Fibroblast of lung (primary cell): ENCODE measurements at regions not wholly inside any gene's neighbourhood (a gene's known extent, or its start where the extent isn't known, plus 50 kb on each side); places are given as distances from the start of the nearest gene placed in this dataset.

Source experiments
- DNase-seq, 2 donors: peaks; one replicate each; pipeline versions ENCODE4 v3.0.0 to v3.0.0-alpha.2; 2010; ENCODE audit warnings: low read depth in 2 of 2
- H2AFZ ChIP-seq: 2 replicates; pipeline ENCODE4 v1.5.1; 2012; ENCODE audit warnings: low read length, control low read depth, inconsistent platforms
- H3K27ac ChIP-seq: 2 replicates; pipeline ENCODE4 v1.5.1; 2011; ENCODE audit warnings: low read length, control low read depth; ENCODE audit not compliant: insufficient read depth
- H3K27me3 ChIP-seq: 2 replicates; pipeline ENCODE4 v1.5.1; 2011; ENCODE audit warnings: mild to moderate bottlenecking, low read length; ENCODE audit not compliant: control insufficient read depth, insufficient read depth
- H3K36me3 ChIP-seq: 2 replicates; pipeline ENCODE4 v1.5.1; 2011; ENCODE audit warnings: low read length; ENCODE audit not compliant: control insufficient read depth, insufficient read depth
- H3K4me1 ChIP-seq: 2 replicates; pipeline ENCODE4 v1.5.1; 2011; ENCODE audit warnings: low read length; ENCODE audit not compliant: control insufficient read depth, insufficient read depth; ENCODE audit errors: extremely low read depth
- H3K4me2 ChIP-seq: 2 replicates; pipeline ENCODE4 v1.5.1; 2011; ENCODE audit warnings: low read length, control low read depth; ENCODE audit not compliant: insufficient read depth; ENCODE audit errors: extremely low read depth
- H3K4me3 ChIP-seq, 4 experiments: fragments of 200-600 bp in 1 of 4; sonication (generic) in 1 of 4; replicated peaks in 1 of 4; 2 replicates each; pipeline ENCODE4 v1.5.1; 2011 to 2016; ENCODE audit warnings: low read length in 4 of 4, low read depth in 3 of 4, mild to moderate bottlenecking in 3 of 4, control low read depth in 2 of 4, inconsistent platforms in 1 of 4, mixed read lengths in 1 of 4; ENCODE audit not compliant: insufficient read depth in 1 of 4; ENCODE audit errors: control extremely low read depth in 1 of 4
- H3K79me2 ChIP-seq: 2 replicates; pipeline ENCODE4 v1.5.1; 2012; ENCODE audit warnings: mild to moderate bottlenecking, low read length, inconsistent platforms; ENCODE audit not compliant: control insufficient read depth, insufficient read depth
- H3K9ac ChIP-seq: 2 replicates; pipeline ENCODE4 v1.5.1; 2011; ENCODE audit warnings: mild to moderate bottlenecking, low read length, control low read depth; ENCODE audit not compliant: insufficient read depth
- H3K9me3 ChIP-seq: 2 replicates; pipeline ENCODE4 v1.5.1; 2012; ENCODE audit warnings: low read depth, low read length; ENCODE audit not compliant: control insufficient read depth, insufficient read depth
- H4K20me1 ChIP-seq: 2 replicates; pipeline ENCODE4 v1.5.1; 2011; ENCODE audit warnings: low read length; ENCODE audit not compliant: control insufficient read depth, insufficient read depth; ENCODE audit errors: extremely low read depth
- EZH2 ChIP-seq: IDR thresholded peaks from 2 replicates; pipeline ENCODE4 v1.5.1; 2012; ENCODE audit warnings: low read length, control low read depth, mild to moderate bottlenecking; ENCODE audit errors: missing control alignments
- TF ChIP-seq, protein P1 (sequence below), 2 donors: IDR thresholded peaks in 1 of 2; conservative IDR thresholded peaks in 1 of 2; 1 replicate in 1 of 2; 2 replicates in 1 of 2; pipeline ENCODE4 v1.5.1; 2011 to 2012; ENCODE audit warnings: low read length in 2 of 2, control low read depth in 1 of 2, inconsistent platforms in 1 of 2, low read depth in 1 of 2, mild to moderate bottlenecking in 1 of 2

DNA sequence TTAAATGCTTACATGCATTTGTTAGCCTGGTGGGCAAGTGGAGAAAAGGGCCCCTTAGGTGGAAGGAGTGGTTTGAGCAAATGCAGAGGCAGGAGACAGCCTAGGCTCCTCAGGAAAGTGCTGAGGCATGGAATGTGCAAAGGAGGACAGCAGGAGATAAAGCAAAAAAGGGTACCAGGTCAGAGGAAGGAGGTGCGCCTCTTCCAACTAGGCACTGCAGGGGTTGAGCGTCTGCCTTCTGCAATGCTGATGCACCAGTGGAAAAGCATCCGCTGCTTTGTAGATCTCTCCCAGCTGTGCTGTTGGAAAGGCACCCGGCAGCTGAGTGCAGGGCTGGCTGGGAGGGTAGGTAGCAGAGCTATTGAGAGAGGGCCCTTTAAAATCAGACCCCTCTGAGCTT, 287.0 kb upstream of the XYLT1 start:
- TF ChIP-seq EZH2: no peak
- TF ChIP-seq, protein P1, sequence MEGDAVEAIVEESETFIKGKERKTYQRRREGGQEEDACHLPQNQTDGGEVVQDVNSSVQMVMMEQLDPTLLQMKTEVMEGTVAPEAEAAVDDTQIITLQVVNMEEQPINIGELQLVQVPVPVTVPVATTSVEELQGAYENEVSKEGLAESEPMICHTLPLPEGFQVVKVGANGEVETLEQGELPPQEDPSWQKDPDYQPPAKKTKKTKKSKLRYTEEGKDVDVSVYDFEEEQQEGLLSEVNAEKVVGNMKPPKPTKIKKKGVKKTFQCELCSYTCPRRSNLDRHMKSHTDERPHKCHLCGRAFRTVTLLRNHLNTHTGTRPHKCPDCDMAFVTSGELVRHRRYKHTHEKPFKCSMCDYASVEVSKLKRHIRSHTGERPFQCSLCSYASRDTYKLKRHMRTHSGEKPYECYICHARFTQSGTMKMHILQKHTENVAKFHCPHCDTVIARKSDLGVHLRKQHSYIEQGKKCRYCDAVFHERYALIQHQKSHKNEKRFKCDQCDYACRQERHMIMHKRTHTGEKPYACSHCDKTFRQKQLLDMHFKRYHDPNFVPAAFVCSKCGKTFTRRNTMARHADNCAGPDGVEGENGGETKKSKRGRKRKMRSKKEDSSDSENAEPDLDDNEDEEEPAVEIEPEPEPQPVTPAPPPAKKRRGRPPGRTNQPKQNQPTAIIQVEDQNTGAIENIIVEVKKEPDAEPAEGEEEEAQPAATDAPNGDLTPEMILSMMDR (conservative IDR thresholded peaks at IDR 0.05 in 1 of 2, IDR thresholded peaks at IDR 0.05 in 1 of 2; ENCODE audit: low read depth in 1 of 2, low read length in 2 of 2): no peak
- H3K9ac ChIP-seq: no peak overlapping the region
- no peak overlapping the region for H2AFZ ChIP-seq
- H3K4me3 ChIP-seq: no peak overlapping the region
- H3K27ac ChIP-seq: no peak overlapping the region
- DNase-seq: no peak
- no peaks in the 10 kb centered on the region for H3K79me2 ChIP-seq
- no peaks in the 10 kb centered on the region for H3K36me3 ChIP-seq
- H3K4me1 ChIP-seq: no peaks in the 10 kb centered on the region
- H4K20me1 ChIP-seq: no peaks in the 10 kb centered on the region
- no peaks in the 10 kb centered on the region for H3K27me3 ChIP-seq
- H3K4me2 ChIP-seq: no peak overlapping the region
- H3K9me3 ChIP-seq: no peaks in the 10 kb centered on the region

DNA sequence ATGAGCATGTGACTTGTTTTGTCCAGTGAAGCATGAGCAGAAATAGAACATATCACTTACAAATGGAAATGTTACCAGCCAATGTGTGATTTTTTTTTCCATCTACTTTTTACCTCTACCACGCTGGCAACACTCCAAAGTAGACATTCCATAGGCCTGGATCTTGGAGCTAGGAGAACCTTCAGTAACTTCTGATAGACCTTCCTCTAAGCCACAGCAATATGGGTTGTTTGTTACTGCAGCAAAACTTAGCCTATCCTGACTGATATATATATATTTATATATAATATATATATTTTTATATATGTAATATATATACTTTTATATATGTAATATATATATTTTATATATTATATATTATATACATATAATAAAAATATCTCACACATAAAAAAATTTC, 284.4 kb upstream of the XYLT1 start:
- Histone ChIP-seq H4K20me1 (no peaks in the 10 kb centered on the region), H3K79me2 (no peaks in the 10 kb centered on the region), H3K27ac (no peak overlapping the region), H3K4me3 (no peak overlapping the region), H3K4me2 (no peak overlapping the region), H3K4me1 (no peaks in the 10 kb centered on the region), H3K9me3 (no peaks in the 10 kb centered on the region), H3K9ac (no peak overlapping the region), H3K36me3 (no peaks in the 10 kb centered on the region), H3K27me3 (no peaks in the 10 kb centered on the region), H2AFZ (no peak overlapping the region)
- DNase-seq: no peak
- TF ChIP-seq, protein P1 (conservative IDR thresholded peaks at IDR 0.05 in 1 of 2, IDR thresholded peaks at IDR 0.05 in 1 of 2; ENCODE audit: low read depth in 1 of 2, low read length in 2 of 2): no peak
- TF ChIP-seq EZH2: no peak

DNA sequence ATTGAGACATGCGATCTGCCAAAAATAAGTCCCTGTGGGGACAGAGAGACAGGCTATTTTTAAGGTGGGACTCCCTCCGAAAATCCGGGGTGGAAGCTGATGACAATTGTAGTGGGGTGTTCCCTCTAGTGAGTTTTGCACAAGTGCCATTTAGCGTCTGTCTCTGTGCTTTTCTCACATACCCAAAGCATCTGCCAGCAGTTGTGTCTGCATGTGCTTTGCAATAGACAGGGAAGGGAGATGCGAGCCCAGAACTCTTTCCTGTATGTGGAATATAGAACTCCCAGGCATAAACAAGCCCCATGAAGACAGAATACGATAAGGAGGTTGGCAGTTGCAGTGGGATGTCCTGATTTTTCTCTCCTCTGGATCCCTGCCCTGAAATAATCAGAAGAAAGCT, 282.7 kb upstream of the XYLT1 start:
- no peak for DNase-seq
- H3K4me3 ChIP-seq: no peak overlapping the region
- no peak overlapping the region for H3K27ac ChIP-seq
- H3K4me2 ChIP-seq: no peak overlapping the region
- no peaks in the 10 kb centered on the region for H3K9me3 ChIP-seq
- no peaks in the 10 kb centered on the region for H3K4me1 ChIP-seq
- H2AFZ ChIP-seq: no peak overlapping the region
- no peaks in the 10 kb centered on the region for H3K79me2 ChIP-seq
- TF ChIP-seq EZH2: no peak
- TF ChIP-seq, protein P1 (conservative IDR thresholded peaks at IDR 0.05 in 1 of 2, IDR thresholded peaks at IDR 0.05 in 1 of 2; ENCODE audit: low read depth in 1 of 2, low read length in 2 of 2): no peak
- no peak overlapping the region for H3K9ac ChIP-seq
- H3K27me3 ChIP-seq: no peaks in the 10 kb centered on the region
- no peaks in the 10 kb centered on the region for H3K36me3 ChIP-seq
- H4K20me1 ChIP-seq: no peaks in the 10 kb centered on the region
